ENCODE measurements at regions not wholly inside any gene's neighbourhood (a gene's known extent, or its start where the extent isn't known, plus 50 kb on each side); places are given as distances from the start of the nearest gene placed in this dataset.

DNA sequence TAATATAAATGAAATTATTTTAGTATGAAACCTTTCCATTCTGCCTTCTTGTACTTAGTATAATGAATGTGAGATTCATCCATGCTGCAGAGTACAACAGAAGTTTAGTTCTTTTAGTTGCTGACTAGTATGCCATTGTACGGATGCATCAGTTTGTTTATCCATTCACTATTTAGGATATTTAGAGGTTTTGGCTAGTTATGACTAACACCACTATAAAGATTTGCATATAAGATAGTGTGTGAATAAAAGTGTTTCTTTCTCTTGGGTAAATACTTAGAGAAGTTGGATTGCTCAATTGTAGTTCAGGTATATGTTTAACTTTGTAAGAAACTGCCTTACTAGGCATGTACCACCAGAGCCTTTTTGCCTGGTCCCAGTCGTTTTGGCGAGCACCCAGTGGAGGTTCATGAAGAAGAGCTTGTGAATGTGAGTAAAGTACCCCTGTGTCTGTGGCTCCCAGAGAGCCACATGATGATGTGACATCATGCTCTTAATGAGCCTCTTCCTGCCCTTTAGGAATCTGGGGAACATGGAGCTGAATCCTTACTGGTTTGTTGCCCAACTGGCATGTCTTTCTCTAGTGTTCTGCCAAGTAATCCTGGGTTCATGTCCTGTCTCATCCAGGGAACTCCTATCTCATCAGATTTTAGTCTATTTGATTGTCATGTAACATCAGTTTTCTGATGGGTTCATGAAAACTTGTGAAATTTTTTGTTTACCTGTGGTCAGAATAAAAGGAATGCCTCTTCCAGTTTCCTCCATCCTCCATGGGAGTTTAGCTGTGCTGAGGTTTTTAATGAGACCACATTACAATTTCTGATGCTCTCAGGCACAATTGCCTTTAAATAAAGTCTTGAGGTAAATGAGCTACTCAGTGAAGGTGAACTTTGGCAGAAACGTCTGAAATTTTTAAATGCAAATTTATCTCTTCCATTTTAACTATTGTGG lies 234.8 kb downstream of the CASP12 start:
- Histone ChIP-seq H3K4me1 (no peaks in the 10 kb centered on the region), H3K9me3 (no peaks in the 10 kb centered on the region), H3K4me3 (no peak overlapping the region), H3K27me3 (no peaks in the 10 kb centered on the region), H3K27ac (replicated peaks in 1 of 4) (no peak overlapping the region), H3K36me3 (no peaks in the 10 kb centered on the region)
- DNase-seq (ENCODE audit: extremely low spot score), result no peak
- 90% methylated on average over 4 of the region's 4 CpGs for WGBS
- intact Hi-C loops (cut with DNase I), result no loop called here
- TF ChIP-seq, protein P1, sequence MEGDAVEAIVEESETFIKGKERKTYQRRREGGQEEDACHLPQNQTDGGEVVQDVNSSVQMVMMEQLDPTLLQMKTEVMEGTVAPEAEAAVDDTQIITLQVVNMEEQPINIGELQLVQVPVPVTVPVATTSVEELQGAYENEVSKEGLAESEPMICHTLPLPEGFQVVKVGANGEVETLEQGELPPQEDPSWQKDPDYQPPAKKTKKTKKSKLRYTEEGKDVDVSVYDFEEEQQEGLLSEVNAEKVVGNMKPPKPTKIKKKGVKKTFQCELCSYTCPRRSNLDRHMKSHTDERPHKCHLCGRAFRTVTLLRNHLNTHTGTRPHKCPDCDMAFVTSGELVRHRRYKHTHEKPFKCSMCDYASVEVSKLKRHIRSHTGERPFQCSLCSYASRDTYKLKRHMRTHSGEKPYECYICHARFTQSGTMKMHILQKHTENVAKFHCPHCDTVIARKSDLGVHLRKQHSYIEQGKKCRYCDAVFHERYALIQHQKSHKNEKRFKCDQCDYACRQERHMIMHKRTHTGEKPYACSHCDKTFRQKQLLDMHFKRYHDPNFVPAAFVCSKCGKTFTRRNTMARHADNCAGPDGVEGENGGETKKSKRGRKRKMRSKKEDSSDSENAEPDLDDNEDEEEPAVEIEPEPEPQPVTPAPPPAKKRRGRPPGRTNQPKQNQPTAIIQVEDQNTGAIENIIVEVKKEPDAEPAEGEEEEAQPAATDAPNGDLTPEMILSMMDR (IDR thresholded peaks at IDR 0.05), result no peak
- TF ChIP-seq POLR2AphosphoS5 (IDR thresholded peaks at IDR 0.05), result no peak
- TF ChIP-seq POLR2A (IDR thresholded peaks at IDR 0.05; ENCODE audit: low read depth), result no peak
- TF ChIP-seq EP300 (IDR thresholded peaks at IDR 0.05), result no peak

DNA sequence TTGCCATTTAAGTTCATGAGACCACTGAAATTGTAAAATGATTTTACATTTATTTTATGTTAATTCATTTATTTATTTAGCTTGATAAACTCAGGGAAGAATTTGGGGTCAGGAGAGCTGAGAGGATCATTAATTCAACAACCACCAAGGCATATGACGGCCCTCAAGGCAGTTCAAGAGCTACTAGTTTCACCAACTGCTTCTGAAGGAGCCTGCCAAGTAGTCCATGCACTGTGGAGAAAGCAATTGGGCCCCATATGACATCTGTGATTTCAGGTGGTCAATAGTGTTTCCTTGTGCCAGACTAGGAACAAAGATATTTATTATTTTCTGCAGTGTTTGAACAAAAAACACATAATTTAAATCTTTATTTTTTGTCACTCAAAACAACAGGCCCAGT lies 236.4 kb downstream of the CASP12 start:
- Histone ChIP-seq H3K9me3 (no peaks in the 10 kb centered on the region), H3K27me3 (no peaks in the 10 kb centered on the region), H3K27ac (replicated peaks in 1 of 4) (no peak overlapping the region), H3K4me1 (no peaks in the 10 kb centered on the region), H3K36me3 (no peaks in the 10 kb centered on the region), H3K4me3 (no peak overlapping the region)
- DNase-seq (ENCODE audit: extremely low spot score), result no peak
- TF ChIP-seq POLR2AphosphoS5 (IDR thresholded peaks at IDR 0.05) (no peak), POLR2A (IDR thresholded peaks at IDR 0.05; ENCODE audit: low read depth) (no peak), EP300 (IDR thresholded peaks at IDR 0.05) (no peak)
- TF ChIP-seq, protein P1 (IDR thresholded peaks at IDR 0.05), result no peak
- intact Hi-C loops (cut with DNase I), result no loop called here
- WGBS, result 94% methylated on average over 1 of the region's 1 CpG

DNA sequence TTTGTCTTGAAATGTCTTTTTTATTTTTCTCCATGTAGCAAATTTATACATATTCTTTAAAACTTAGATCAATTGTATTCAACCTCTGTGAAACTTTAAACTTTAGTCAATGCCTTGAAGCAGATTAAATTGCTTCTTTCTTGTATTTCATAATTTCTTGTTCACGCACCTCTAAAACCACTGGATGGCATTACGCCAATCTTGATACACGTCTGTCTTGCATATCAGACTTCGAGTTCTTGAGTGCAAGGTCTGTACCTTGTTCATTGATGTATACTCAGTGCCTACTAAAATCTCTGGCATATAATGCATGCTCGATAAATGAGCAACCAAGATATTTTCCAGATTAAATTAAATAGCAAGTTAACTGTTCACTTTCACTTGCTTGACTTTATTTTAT lies 236.8 kb downstream of the CASP12 start:
- Histone ChIP-seq H3K27me3 (no peaks in the 10 kb centered on the region), H3K36me3 (no peaks in the 10 kb centered on the region), H3K4me3 (no peak overlapping the region), H3K9me3 (no peaks in the 10 kb centered on the region), H3K27ac (replicated peaks in 1 of 4) (no peak overlapping the region), H3K4me1 (no peaks in the 10 kb centered on the region)
- no peak for DNase-seq (ENCODE audit: extremely low spot score)
- 80% methylated on average over 5 of the region's 5 CpGs for WGBS
- intact Hi-C loops (cut with DNase I), result no loop called here
- no peak for TF ChIP-seq EP300 (IDR thresholded peaks at IDR 0.05)
- no peak for TF ChIP-seq POLR2AphosphoS5 (IDR thresholded peaks at IDR 0.05)
- TF ChIP-seq POLR2A (IDR thresholded peaks at IDR 0.05; ENCODE audit: low read depth), result no peak
- TF ChIP-seq, protein P1 (IDR thresholded peaks at IDR 0.05), result no peak

DNA sequence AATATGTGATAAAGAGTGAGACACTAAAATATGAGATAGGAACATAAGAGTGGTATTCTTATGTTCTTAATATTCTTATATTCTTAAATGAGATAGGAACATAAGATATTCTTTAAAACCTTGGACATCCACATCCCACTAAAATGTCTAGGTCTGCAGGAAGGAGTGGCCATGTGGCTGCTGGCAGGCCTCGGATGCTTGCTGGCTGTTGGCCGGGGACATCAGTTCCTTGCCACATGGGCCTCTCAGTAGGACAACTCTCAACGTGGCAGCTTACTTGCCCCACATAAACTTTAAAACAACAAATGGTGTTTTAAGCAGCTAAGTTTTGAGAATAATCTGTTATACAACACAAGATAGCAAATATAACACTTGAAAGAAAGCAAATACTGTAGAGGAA lies 240.1 kb downstream of the CASP12 start:
- TF ChIP-seq POLR2A (IDR thresholded peaks at IDR 0.05; ENCODE audit: low read depth) (no peak), EP300 (IDR thresholded peaks at IDR 0.05) (no peak), POLR2AphosphoS5 (IDR thresholded peaks at IDR 0.05) (no peak)
- TF ChIP-seq, protein P1 (IDR thresholded peaks at IDR 0.05), result no peak
- H3K36me3 ChIP-seq, result no peaks in the 10 kb centered on the region
- intact Hi-C loops (cut with DNase I), result no loop called here
- 82% methylated on average over 3 of the region's 3 CpGs for WGBS
- no peak overlapping the region for H3K27ac ChIP-seq (replicated peaks in 1 of 4)
- H3K4me3 ChIP-seq, result no peak overlapping the region
- no peaks in the 10 kb centered on the region for H3K4me1 ChIP-seq
- no peaks in the 10 kb centered on the region for H3K9me3 ChIP-seq
- DNase-seq (ENCODE audit: extremely low spot score), result no peak
- no peaks in the 10 kb centered on the region for H3K27me3 ChIP-seq

Measured in esophagus muscularis mucosa (tissue), 4 donors.